ENCODE measurements at regions not wholly inside any gene's neighbourhood (a gene's known extent, or its start where the extent isn't known, plus 50 kb on each side); places are given as distances from the start of the nearest gene placed in this dataset.

GRCh38 chr9:93819905-93820304 is 135.2 kb downstream of the BARX1 start:
- H2AFZ ChIP-seq (ENCODE audit: low read length), result no peak overlapping the region
- H3K79me2 ChIP-seq (ENCODE audit: control insufficient read depth, insufficient read depth, low read length), result no peaks in the 10 kb centered on the region
- H3K27ac ChIP-seq (ENCODE audit: insufficient read depth, low read length), result no peak overlapping the region
- H3K27me3 ChIP-seq (ENCODE audit: control insufficient read depth, insufficient read depth, low read length), result no peaks in the 10 kb centered on the region
- no peak overlapping the region for H3K4me2 ChIP-seq (ENCODE audit: extremely low read depth, insufficient read depth, low read length)
- H3K9me3 ChIP-seq (ENCODE audit: control insufficient read depth, insufficient read depth, low read depth, low read length), result no peaks in the 10 kb centered on the region
- H3K4me1 ChIP-seq (ENCODE audit: control insufficient read depth, extremely low read depth, insufficient read depth, low read length), result no peaks in the 10 kb centered on the region
- H4K20me1 ChIP-seq (ENCODE audit: control insufficient read depth, extremely low read depth, insufficient read depth, low read length), result no peaks in the 10 kb centered on the region
- TF ChIP-seq EZH2 (IDR thresholded peaks at IDR 0.05; ENCODE audit: low read length, missing control alignments), result no peak
- TF ChIP-seq CTCF (conservative IDR thresholded peaks at IDR 0.05 in 1 of 2, IDR thresholded peaks at IDR 0.05 in 1 of 2; ENCODE audit: low read depth in 1 of 2, low read length in 2 of 2), result no peak
- no peak overlapping the region for H3K4me3 ChIP-seq (replicated peaks in 1 of 4; ENCODE audit: control extremely low read depth in 1 of 4, insufficient read depth in 1 of 4, low read depth in 3 of 4, low read length in 4 of 4)
- H3K36me3 ChIP-seq (ENCODE audit: control insufficient read depth, insufficient read depth, low read length), result no peaks in the 10 kb centered on the region
- no peak overlapping the region for H3K9ac ChIP-seq (ENCODE audit: insufficient read depth, low read length)
- DNase-seq (ENCODE audit: low read depth in 2 of 2), result no peak

GRCh38 chr9:93818827-93819472 is 136.2 kb downstream of the BARX1 start:
- no peak overlapping the region for H3K4me3 ChIP-seq (replicated peaks in 1 of 4; ENCODE audit: control extremely low read depth in 1 of 4, insufficient read depth in 1 of 4, low read depth in 3 of 4, low read length in 4 of 4)
- H3K27ac ChIP-seq (ENCODE audit: insufficient read depth, low read length), result no peak overlapping the region
- H3K27me3 ChIP-seq (ENCODE audit: control insufficient read depth, insufficient read depth, low read length), result no peaks in the 10 kb centered on the region
- H3K79me2 ChIP-seq (ENCODE audit: control insufficient read depth, insufficient read depth, low read length), result no peaks in the 10 kb centered on the region
- no peaks in the 10 kb centered on the region for H3K36me3 ChIP-seq (ENCODE audit: control insufficient read depth, insufficient read depth, low read length)
- H3K9me3 ChIP-seq (ENCODE audit: control insufficient read depth, insufficient read depth, low read depth, low read length), result no peaks in the 10 kb centered on the region
- no peaks in the 10 kb centered on the region for H4K20me1 ChIP-seq (ENCODE audit: control insufficient read depth, extremely low read depth, insufficient read depth, low read length)
- H3K4me2 ChIP-seq (ENCODE audit: extremely low read depth, insufficient read depth, low read length), result no peak overlapping the region
- TF ChIP-seq EZH2 (IDR thresholded peaks at IDR 0.05; ENCODE audit: low read length, missing control alignments), result no peak
- no peak for TF ChIP-seq CTCF (conservative IDR thresholded peaks at IDR 0.05 in 1 of 2, IDR thresholded peaks at IDR 0.05 in 1 of 2; ENCODE audit: low read depth in 1 of 2, low read length in 2 of 2)
- no peak overlapping the region for H3K9ac ChIP-seq (ENCODE audit: insufficient read depth, low read length)
- no peaks in the 10 kb centered on the region for H3K4me1 ChIP-seq (ENCODE audit: control insufficient read depth, extremely low read depth, insufficient read depth, low read length)
- H2AFZ ChIP-seq (ENCODE audit: low read length), result no peak overlapping the region
- no peak for DNase-seq (ENCODE audit: low read depth in 2 of 2)

- H3K9ac ChIP-seq (ENCODE audit: insufficient read depth, low read length), result no peak overlapping the region
- H3K4me3 ChIP-seq (replicated peaks in 1 of 4; ENCODE audit: control extremely low read depth in 1 of 4, insufficient read depth in 1 of 4, low read depth in 3 of 4, low read length in 4 of 4), result no peak overlapping the region
- H2AFZ ChIP-seq (ENCODE audit: low read length), result no peak overlapping the region
- no peaks in the 10 kb centered on the region for H3K79me2 ChIP-seq (ENCODE audit: control insufficient read depth, insufficient read depth, low read length)
- no peaks in the 10 kb centered on the region for H3K27me3 ChIP-seq (ENCODE audit: control insufficient read depth, insufficient read depth, low read length)
- H3K27ac ChIP-seq (ENCODE audit: insufficient read depth, low read length), result no peak overlapping the region
- no peaks in the 10 kb centered on the region for H3K36me3 ChIP-seq (ENCODE audit: control insufficient read depth, insufficient read depth, low read length)
- H3K4me2 ChIP-seq (ENCODE audit: extremely low read depth, insufficient read depth, low read length), result no peak overlapping the region
- no peaks in the 10 kb centered on the region for H3K4me1 ChIP-seq (ENCODE audit: control insufficient read depth, extremely low read depth, insufficient read depth, low read length)
- TF ChIP-seq EZH2 (IDR thresholded peaks at IDR 0.05; ENCODE audit: low read length, missing control alignments) (no peak), CTCF (conservative IDR thresholded peaks at IDR 0.05 in 1 of 2, IDR thresholded peaks at IDR 0.05 in 1 of 2; ENCODE audit: low read depth in 1 of 2, low read length in 2 of 2) (no peak)
- DNase-seq (ENCODE audit: low read depth in 2 of 2), result no peak
- no peaks in the 10 kb centered on the region for H4K20me1 ChIP-seq (ENCODE audit: control insufficient read depth, extremely low read depth, insufficient read depth, low read length)
- H3K9me3 ChIP-seq (ENCODE audit: control insufficient read depth, insufficient read depth, low read depth, low read length), result no peaks in the 10 kb centered on the region
Observed at GRCh38 chr9:93818237-93818636, 136.9 kb downstream of the BARX1 start.
